HepG2 (cell line): ENCODE measurements at regions not wholly inside any gene's neighbourhood (a gene's known extent, or its start where the extent isn't known, plus 50 kb on each side); places are given as distances from the start of the nearest gene placed in this dataset.

Source experiments
- ATF4 ChIP-seq, 2 experiments: fragments of 450-650 bp in 1 of 2; sonication (generic) in 1 of 2; formaldehyde crosslinking; IDR thresholded peaks; 2 replicates each; pipeline versions ENCODE4 v1.5.0 to v1.8.0; 2020 to 2022; ENCODE audit warnings: mild to moderate bottlenecking in 1 of 2, missing genetic modification reagents in 1 of 2
- EZH2 ChIP-seq: conservative IDR thresholded peaks from 2 replicates; pipeline ENCODE4 v1.6.1; 2012; ENCODE audit warnings: mild to moderate bottlenecking, low read depth, low read length, moderate library complexity
- GABPB1 ChIP-seq: IDR thresholded peaks from 2 replicates; pipeline ENCODE4 v1.6.1; 2016; ENCODE audit warnings: mild to moderate bottlenecking, missing genetic modification reagents, moderate library complexity, missing compliant biosample characterization
- JDP2 ChIP-seq: sonication (generic); formaldehyde crosslinking; IDR thresholded peaks from 2 replicates; pipeline ENCODE4 v1.8.1; 2022; ENCODE audit warnings: missing genetic modification reagents, borderline replicate concordance
- NR2C2 ChIP-seq: sonication (generic); formaldehyde crosslinking; IDR thresholded peaks from 2 replicates; pipeline ENCODE4 v1.4.0; 2020; ENCODE audit warnings: missing genetic modification reagents, mild to moderate bottlenecking, moderate library complexity, borderline replicate concordance
- SMC3 ChIP-seq: IDR thresholded peaks from 2 replicates; pipeline ENCODE4 v1.6.1; 2011; ENCODE audit warnings: low read length, improper control_type of control experiment
- ZFP36 ChIP-seq: fragments of 150-350 bp; IDR thresholded peaks from 2 replicates; pipeline ENCODE4 v1.6.1; 2018; ENCODE audit warnings: borderline replicate concordance, low read length, low read depth; ENCODE audit not compliant: partially characterized antibody
- ZNF350 ChIP-seq: sonication (generic); formaldehyde crosslinking; IDR thresholded peaks from 2 replicates; pipeline ENCODE4 v1.4.0; 2020; ENCODE audit warnings: mild to moderate bottlenecking, low read depth, missing genetic modification reagents, borderline replicate concordance
- ZXDC ChIP-seq: sonication (generic); formaldehyde crosslinking; IDR thresholded peaks from 2 replicates; pipeline ENCODE4 v1.5.0; 2020; ENCODE audit warnings: mild to moderate bottlenecking, missing genetic modification reagents

GRCh38 chr1:4121834-4122512, 221.9 kb upstream of the C1orf174 start:
- TF ChIP-seq GABPB1 (CRISPR knock-in tag) (no peak), JDP2 (CRISPR knock-in tag) (no peak), NR2C2 (CRISPR knock-in tag) (no peak), ATF4 (CRISPR knock-in tag; IDR thresholded peaks at IDR 0.05) (no peak), ZFP36 (no peak), ZNF350 (CRISPR knock-in tag) (no peak), ZXDC (CRISPR knock-in tag) (no peak), EZH2 (no peak), SMC3 (no peak)
